Activated CD8-positive, alpha-beta memory T cell treated with anti-CD3 and anti-CD28 coated beads for 24 hours (primary cell): ENCODE measurements at regions not wholly inside any gene's neighbourhood (a gene's known extent, or its start where the extent isn't known, plus 50 kb on each side); places are given as distances from the start of the nearest gene placed in this dataset.

Experiments
- DNase-seq: peaks from one replicate; pipeline ENCODE4 v3.0.0-alpha.2; 2020

DNA sequence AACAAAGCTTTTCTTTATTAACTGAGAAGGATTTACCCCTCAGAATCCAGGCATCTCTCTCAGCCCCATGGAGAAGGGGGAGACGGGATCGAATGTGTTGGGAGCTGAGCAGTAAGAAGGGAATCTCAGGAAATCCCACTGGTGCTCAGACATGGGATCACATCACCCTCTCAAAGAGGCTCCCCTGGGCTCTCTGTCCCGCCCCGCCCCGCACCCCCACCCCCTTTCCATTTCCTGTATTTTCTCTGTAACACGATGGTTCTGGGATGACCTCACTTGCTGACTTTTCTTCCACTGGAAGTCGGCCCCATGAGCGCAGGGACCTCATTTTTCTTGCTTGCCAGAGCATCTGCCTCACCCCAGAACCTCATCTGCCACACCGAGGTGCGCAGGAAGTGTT lies 96.7 kb upstream of the SLC22A11 start:
- no peak for DNase-seq

- no peak for DNase-seq
These were observed 96.1 kb upstream of the SLC22A11 start for GRCh38 chr11:64459609-64460008.

- no peak for DNase-seq
These were observed 94.7 kb upstream of the SLC22A11 start for GRCh38 chr11:64461081-64461480.

GRCh38 chr11:64466115-64466718 lies 89.5 kb upstream of the SLC22A11 start:
- no peak for DNase-seq

- no peak for DNase-seq
These were observed 86.5 kb upstream of the SLC22A11 start for GRCh38 chr11:64469288-64469687.

- no peak for DNase-seq
These were observed 82.9 kb upstream of the SLC22A11 start for GRCh38 chr11:64472593-64473455.

DNA sequence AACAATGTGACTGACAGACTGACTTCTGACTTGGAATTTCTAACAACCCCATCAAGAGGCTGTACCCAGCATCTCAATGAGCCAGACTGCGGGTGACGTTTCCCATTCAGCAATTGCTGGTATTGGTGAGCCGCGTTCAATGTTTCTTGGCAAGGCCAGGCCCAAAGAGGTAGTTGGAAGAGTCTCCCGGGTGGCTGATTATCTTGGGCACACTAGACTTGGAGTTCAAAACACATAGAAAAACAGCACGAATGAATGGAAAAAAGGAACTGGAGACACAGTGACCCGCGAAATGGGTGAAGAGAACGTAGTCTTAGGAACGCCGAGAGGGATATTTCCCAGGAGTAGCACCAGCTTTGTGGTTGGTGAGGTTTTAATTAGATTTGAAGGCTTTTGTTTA lies 81.1 kb upstream of the SLC22A11 start:
- DNase-seq, result no peak

DNA sequence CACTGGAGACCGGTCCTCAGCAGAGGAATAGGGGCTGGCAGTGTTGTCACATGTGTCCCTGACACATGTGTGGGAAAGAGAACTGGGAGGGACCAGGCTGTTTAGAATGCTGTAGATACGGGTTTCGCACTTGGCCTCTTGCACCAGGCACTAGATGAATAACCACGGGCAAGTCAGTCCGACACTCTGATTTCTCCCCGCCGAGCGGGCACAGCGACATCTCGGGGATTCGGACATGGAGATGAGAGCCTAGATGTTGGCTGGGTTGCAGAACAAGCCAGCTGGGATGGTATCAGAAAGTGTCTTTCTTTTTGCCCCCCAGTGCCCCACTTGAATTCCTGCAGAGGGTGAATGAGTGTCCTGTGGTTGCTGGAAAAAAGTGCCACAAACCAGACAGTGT lies 80.6 kb upstream of the SLC22A11 start:
- DNase-seq, result no peak

GRCh38 chr11:64476881-64477280 lies 78.9 kb upstream of the SLC22A11 start:
- no peak for DNase-seq

- no peak for DNase-seq
These were observed 78.1 kb upstream of the SLC22A11 start for GRCh38 chr11:64477675-64478074.

DNA sequence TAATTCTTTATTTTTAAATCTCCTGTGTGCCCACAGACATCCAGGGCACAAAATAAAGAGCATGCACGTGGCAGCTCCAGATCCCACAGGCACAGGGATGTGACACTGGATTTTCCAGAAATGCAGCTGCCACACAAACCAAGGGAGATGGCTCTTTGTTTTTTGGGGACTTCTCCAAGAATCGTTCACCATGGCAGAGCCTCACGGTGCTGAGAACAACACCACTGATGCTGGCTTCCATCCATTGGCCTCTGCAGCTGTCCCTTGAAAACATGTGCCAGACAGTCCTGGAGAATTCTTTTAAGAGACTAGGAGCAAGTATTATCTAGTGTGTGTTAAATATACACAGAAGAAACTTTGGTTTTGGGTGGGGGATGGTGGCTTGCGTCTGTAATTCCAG lies 73.2 kb upstream of the SLC22A11 start:
- no peak for DNase-seq

DNA sequence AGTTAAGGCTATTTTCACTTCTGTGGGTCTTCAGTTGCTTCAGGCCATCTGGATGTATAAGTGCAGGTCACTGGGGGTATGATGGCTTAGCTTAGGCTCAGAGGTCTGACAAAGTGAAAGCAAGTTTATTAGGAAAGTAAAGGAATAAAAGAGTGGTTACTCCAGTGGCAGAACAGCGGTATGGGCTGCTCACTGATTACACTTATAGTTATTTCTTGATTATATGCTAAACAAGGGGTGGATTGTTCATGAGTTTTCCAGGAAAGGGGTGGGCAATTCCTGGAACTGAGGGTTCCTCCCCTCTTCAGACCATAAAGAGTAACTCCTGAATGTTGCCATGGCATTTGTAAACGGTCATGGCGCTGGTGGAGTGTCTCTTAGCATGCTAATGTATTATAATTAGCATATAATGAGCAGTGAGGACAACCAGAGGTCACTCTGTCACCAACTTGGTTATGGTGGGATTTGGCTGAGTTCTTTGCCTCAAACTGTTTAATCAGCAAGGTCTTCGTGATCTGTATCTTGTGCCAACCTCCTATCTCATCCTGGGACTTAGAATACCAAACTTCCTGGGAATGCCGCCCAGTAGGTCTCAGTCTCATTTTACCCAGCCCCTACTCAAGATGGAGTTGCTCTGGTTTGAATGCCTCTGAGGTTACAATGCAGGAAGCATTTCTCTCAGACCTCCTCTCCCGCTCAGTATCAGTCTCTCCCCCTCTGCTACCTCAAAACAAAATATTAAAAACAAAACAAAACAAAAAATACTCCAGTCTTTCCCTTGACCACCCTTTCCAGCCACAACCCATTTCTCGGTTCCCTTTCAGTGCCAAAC lies 71.3 kb upstream of the SLC22A11 start:
- no peak for DNase-seq

- no peak for DNase-seq
These were observed 70.7 kb upstream of the SLC22A11 start for GRCh38 chr11:64485074-64485473.

DNA sequence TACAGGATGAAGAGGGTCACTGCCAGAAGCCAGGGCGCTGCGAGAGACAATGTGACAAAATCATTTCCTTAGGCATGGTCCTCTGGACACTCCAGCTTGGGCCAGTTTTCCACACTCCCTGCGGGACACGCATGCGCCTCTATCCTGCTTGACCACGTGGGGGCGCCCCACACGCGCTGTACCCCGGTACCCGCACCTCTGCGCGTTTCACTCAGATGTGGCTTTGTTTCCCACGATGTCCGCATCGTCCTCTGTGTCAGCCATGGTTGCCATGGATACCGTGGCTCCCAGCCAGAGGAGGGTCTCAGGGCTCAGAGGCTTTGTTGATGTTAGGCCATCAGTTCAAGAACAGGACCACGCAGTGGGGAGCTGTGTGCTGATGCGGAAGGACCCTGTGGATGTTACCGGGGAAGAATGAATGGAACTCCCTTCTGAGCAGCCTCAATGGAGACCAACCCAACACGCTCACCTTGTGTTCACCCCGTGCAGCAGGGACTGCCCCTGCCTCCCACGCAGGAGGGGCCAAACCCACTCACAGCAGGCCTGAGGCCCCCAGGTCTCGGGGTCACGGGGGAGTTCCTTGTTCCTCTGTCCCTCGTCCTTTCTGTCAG lies 65.8 kb upstream of the SLC22A11 start:
- DNase-seq, result peak; percentile 70

- DNase-seq, result no peak
These were observed 65.1 kb upstream of the SLC22A11 start for GRCh38 chr11:64490562-64491216.

- DNase-seq, result no peak
These were observed 63.2 kb upstream of the SLC22A11 start for GRCh38 chr11:64492561-64492960.

- DNase-seq, result no peak
These were observed 57.6 kb upstream of the SLC22A11 start for GRCh38 chr11:64498136-64498535.

GRCh38 chr11:64499261-64500004 lies 56.3 kb upstream of the SLC22A11 start:
- no peak for DNase-seq

DNA sequence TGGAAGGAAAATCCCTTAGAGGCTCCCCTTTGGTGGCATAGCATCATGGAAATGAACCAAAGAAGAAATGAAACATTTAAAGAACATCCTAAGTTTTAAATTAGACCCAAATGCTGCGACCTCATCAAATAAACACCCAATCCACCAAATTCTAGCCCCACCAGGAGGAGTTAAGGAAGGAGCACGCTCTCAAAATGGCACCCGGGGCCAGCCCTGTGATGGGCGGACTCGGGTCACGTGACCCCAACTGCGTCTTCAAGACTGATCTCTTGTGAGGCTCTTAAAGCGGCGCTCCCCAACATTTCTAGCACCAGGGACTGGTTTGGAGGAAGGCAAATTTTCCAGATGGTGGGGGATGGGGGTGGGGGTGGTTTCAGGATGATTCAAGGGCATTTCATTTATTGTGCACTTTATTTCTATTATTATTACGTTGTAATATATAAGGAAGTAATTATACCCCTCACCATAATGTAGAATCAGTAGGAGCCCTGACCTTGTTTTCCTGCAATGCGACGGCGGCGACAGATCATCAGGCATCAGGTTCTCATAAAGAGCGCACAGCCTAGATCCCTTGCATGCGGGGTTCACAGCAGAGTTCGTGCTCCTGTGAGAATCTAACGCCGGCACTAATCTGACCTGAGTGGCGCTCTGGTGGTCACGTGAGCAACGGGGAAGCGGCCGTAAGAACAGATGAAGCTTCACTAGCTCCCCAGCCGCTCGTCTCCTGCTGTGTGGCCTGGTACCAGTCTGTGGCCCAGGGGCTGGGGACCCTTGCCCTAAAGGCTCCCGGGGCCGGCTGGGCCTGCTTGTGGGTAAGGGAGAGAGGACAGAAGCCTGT lies 55.3 kb upstream of the SLC22A11 start:
- DNase-seq, result no peak

GRCh38 chr11:64501500-64502427 lies 54.0 kb upstream of the SLC22A11 start:
- no peak for DNase-seq
